ENCODE measurements at regions not wholly inside any gene's neighbourhood (a gene's known extent, or its start where the extent isn't known, plus 50 kb on each side); places are given as distances from the start of the nearest gene placed in this dataset.
"Not testable (repeated sequence)": the region's sequence is repeated elsewhere in the genome, so short reads cannot be mapped to it uniquely, and the experiment has no call there.

GRCh38 chr15:100732211-100733055, 130.0 kb downstream of the ASB7 start:
- DNase-seq (ENCODE audit: low spot score), result no peak
- intact Hi-C loops (cut with DNase I), result no loop called here

GRCh38 chr15:100733101-100733842, 130.9 kb downstream of the ASB7 start:
- intact Hi-C loops (cut with DNase I), result no loop called here
- DNase-seq (ENCODE audit: low spot score), result peak; percentile 68

- intact Hi-C loops (cut with DNase I); DNase-seq (ENCODE audit: low spot score): not testable (repeated sequence)
Observed at GRCh38 chr15:100733843-100734185, 131.4 kb downstream of the ASB7 start.

GRCh38 chr15:100734586-100734985, 132.2 kb downstream of the ASB7 start:
- intact Hi-C loops (cut with DNase I), result no loop called here
- DNase-seq (ENCODE audit: low spot score), result no peak

GRCh38 chr15:100735129-100736053, 133.0 kb downstream of the ASB7 start:
- peak; percentile 58 for DNase-seq (ENCODE audit: low spot score)
- intact Hi-C loops (cut with DNase I), result no loop called here

- intact Hi-C loops (cut with DNase I), result no loop called here
- DNase-seq (ENCODE audit: low spot score), result no peak
Observed at GRCh38 chr15:100737214-100737613, 134.8 kb downstream of the ASB7 start.

- peak; percentile 44 for DNase-seq (ENCODE audit: low spot score)
- intact Hi-C loops (cut with DNase I), result no loop called here
Observed at GRCh38 chr15:100738614-100739013, 136.2 kb downstream of the ASB7 start.

- no peak for DNase-seq (ENCODE audit: low spot score)
- intact Hi-C loops (cut with DNase I), result no loop called here
Observed at GRCh38 chr15:100740138-100740537, 137.7 kb downstream of the ASB7 start.

GRCh38 chr15:100751585-100751984, 128.0 kb upstream of the ALDH1A3 start:
- intact Hi-C loops (cut with DNase I), result no loop called here
- no peak for DNase-seq (ENCODE audit: low spot score)

- intact Hi-C loops (cut with DNase I), result no loop called here
- DNase-seq (ENCODE audit: low spot score), result no peak
Observed at GRCh38 chr15:100753503-100753902, 126.1 kb upstream of the ALDH1A3 start.

- intact Hi-C loops (cut with DNase I), result no loop called here
- DNase-seq (ENCODE audit: low spot score), result no peak
Observed at GRCh38 chr15:100757661-100758060, 122.0 kb upstream of the ALDH1A3 start.

GRCh38 chr15:100758555-100758954, 121.1 kb upstream of the ALDH1A3 start:
- peak; percentile 64 for DNase-seq (ENCODE audit: low spot score)
- intact Hi-C loops (cut with DNase I), result no loop called here

- intact Hi-C loops (cut with DNase I), result no loop called here
- no peak for DNase-seq (ENCODE audit: low spot score)
Observed at GRCh38 chr15:100759106-100759505, 120.5 kb upstream of the ALDH1A3 start.

- intact Hi-C loops (cut with DNase I), result no loop called here
- DNase-seq (ENCODE audit: low spot score), result peak; percentile 57
Observed at GRCh38 chr15:100759698-100760356, 119.8 kb upstream of the ALDH1A3 start.

GRCh38 chr15:100760357-100760903, 119.2 kb upstream of the ALDH1A3 start:
- DNase-seq (ENCODE audit: low spot score), result peak; percentile 55
- intact Hi-C loops (cut with DNase I), result no loop called here

GRCh38 chr15:100761290-100761935, 118.2 kb upstream of the ALDH1A3 start:
- intact Hi-C loops (cut with DNase I), result no loop called here
- DNase-seq (ENCODE audit: low spot score), result peak; percentile 47

- intact Hi-C loops (cut with DNase I), result no loop called here
- DNase-seq (ENCODE audit: low spot score), result no peak
Observed at GRCh38 chr15:100762289-100762688, 117.3 kb upstream of the ALDH1A3 start.

GRCh38 chr15:100762913-100763834, 116.5 kb upstream of the ALDH1A3 start:
- DNase-seq (ENCODE audit: low spot score), result peak; percentile 56
- intact Hi-C loops (cut with DNase I), result no loop called here
